A549 (cell line): ENCODE measurements at regions not wholly inside any gene's neighbourhood (a gene's known extent, or its start where the extent isn't known, plus 50 kb on each side); places are given as distances from the start of the nearest gene placed in this dataset.
A peak's percentile ranks its signal among the peaks of the same experiment; 100 is the strongest.

Source experiments
- ATAC-seq, 2 experiments: fragments of 200-7000 bp in 1 of 2; fragments of >200 bp in 1 of 2; cut with Nextera tagmentation in 1 of 2; cut with Tn5 transposase in 1 of 2; 3 replicates each; pipeline versions ENCODE4 v1.8.0 to v1.9.1; 2018 to 2020; ENCODE audit warnings: mild to moderate bottlenecking in 1 of 2, moderate library complexity in 1 of 2
- CTCF ChIA-PET: fragments of 300-600 bp; sonication (Branson Sonifier 250); formaldehyde crosslinking; extraction: SDS; loops from one replicate; lab custom pipeline; 2021; ENCODE audit warnings: antibody characterized with exemption, inconsistent platforms; lab: Yijun Ruan, JAX
- POLR2A ChIA-PET: fragments of 350-600 bp; formaldehyde crosslinking; extraction: SDS; loops from one replicate; lab custom pipeline; 2021; ENCODE audit warnings: antibody characterized with exemption, inconsistent platforms; lab: Yijun Ruan, JAX
- DNase-seq, 2 experiments: peaks; one replicate each; pipeline versions ENCODE4 v3.0.0 to v3.0.0-alpha.2; 2011 to 2016; ENCODE audit warnings: low read depth in 1 of 2, low spot score in 1 of 2
- FAIRE-seq: peaks from 2 replicates; lab custom pipeline; 2011; peaks lifted over from hg19 to GRCh38; lab: Jason Lieb, UNC
- H3K27ac ChIP-seq, 2 experiments: fragments of >200 bp; sonication (Bioruptor Twin); formaldehyde crosslinking; 3 replicates each; pipeline ENCODE4 v1.5.1; 2016 to 2017
- H3K4me1 ChIP-seq: fragments of >200 bp; sonication (Bioruptor Twin); formaldehyde crosslinking; 3 replicates; pipeline ENCODE4 v1.6.1; 2016
- H3K4me2 ChIP-seq: fragments of >200 bp; sonication (Bioruptor Twin); formaldehyde crosslinking; 3 replicates; pipeline ENCODE4 v1.6.1; 2016
- H3K4me3 ChIP-seq: fragments of >200 bp; sonication (Bioruptor Twin); formaldehyde crosslinking; 3 replicates; pipeline ENCODE4 v1.5.1; 2016
- H3K9me3 ChIP-seq: fragments of >200 bp; sonication (Bioruptor Twin); formaldehyde crosslinking; 3 replicates; pipeline ENCODE4 v1.6.1; 2016
- CEBPB ChIP-seq, 2 experiments: fragments of >200 bp in 1 of 2; sonication (Bioruptor Twin) in 1 of 2; formaldehyde crosslinking in 1 of 2; IDR thresholded peaks; 2 replicates each; pipeline ENCODE4 v1.6.1; 2012 to 2016
- CHD4 ChIP-seq: fragments of 200-600 bp; sonication (generic); IDR thresholded peaks from 2 replicates; pipeline ENCODE4 v1.6.1; 2016; ENCODE audit warnings: antibody characterized with exemption, mild to moderate bottlenecking, borderline replicate concordance
- E2F6 ChIP-seq: IDR thresholded peaks from 2 replicates; pipeline ENCODE4 v1.6.1; 2012; ENCODE audit warnings: low read depth, borderline replicate concordance
- EHMT2 ChIP-seq: fragments of 200-600 bp; sonication (generic); IDR thresholded peaks from 2 replicates; pipeline ENCODE4 v1.6.1; 2016; ENCODE audit warnings: antibody characterized with exemption, low read depth, mild to moderate bottlenecking, moderate library complexity
- HDAC2 ChIP-seq: fragments of 200-600 bp; sonication (generic); IDR thresholded peaks from 2 replicates; pipeline ENCODE4 v1.6.1; 2016
- HOXB13 ChIP-seq: fragments of 250-450 bp; sonication (Bioruptor Pico); IDR thresholded peaks from 2 replicates; pipeline ENCODE4 v1.5.0; 2020; ENCODE audit warnings: low read depth, mild to moderate bottlenecking, moderate library complexity
- JUN ChIP-seq, 2 experiments: fragments of >200 bp; sonication (Bioruptor Twin); formaldehyde crosslinking; IDR thresholded peaks; 2 replicates in 1 of 2; 3 replicates in 1 of 2; pipeline ENCODE4 v1.6.1; 2016 to 2017
- JUNB ChIP-seq: fragments of >200 bp; sonication (Bioruptor Twin); formaldehyde crosslinking; IDR thresholded peaks from 2 replicates; pipeline ENCODE4 v1.6.1; 2016
- KDM5A ChIP-seq: fragments of 200-600 bp; sonication (generic); IDR thresholded peaks from 2 replicates; pipeline ENCODE4 v1.6.1; 2016; ENCODE audit warnings: antibody characterized with exemption, mild to moderate bottlenecking
- MAFK ChIP-seq: fragments of 450-650 bp; IDR thresholded peaks from 2 replicates; pipeline ENCODE4 v1.6.1; 2014; ENCODE audit not compliant: partially characterized antibody
- MAX ChIP-seq: IDR thresholded peaks from 2 replicates; pipeline ENCODE4 v1.6.1; 2012
- POLR2AphosphoS2 ChIP-seq: conservative IDR thresholded peaks from 2 replicates; pipeline ENCODE4 v1.6.1; 2012; ENCODE audit warnings: low read length, improper control_type of control experiment, inconsistent platforms
- REST ChIP-seq: fragments of 200-600 bp; sonication (generic); IDR thresholded peaks from 2 replicates; pipeline ENCODE4 v1.6.1; 2016; ENCODE audit warnings: antibody characterized with exemption, mild to moderate bottlenecking, moderate library complexity
- RFX5 ChIP-seq: fragments of 450-650 bp; IDR thresholded peaks from 2 replicates; pipeline ENCODE4 v1.7.1; 2014; ENCODE audit warnings: antibody characterized with exemption, mild to moderate bottlenecking, moderate library complexity
- TFCP2L1 ChIP-seq: fragments of 250-450 bp; sonication (Bioruptor Pico); IDR thresholded peaks from 2 replicates; pipeline ENCODE4 v1.5.0; 2021; ENCODE audit warnings: mild to moderate bottlenecking
- USF2 ChIP-seq: fragments of 450-650 bp; IDR thresholded peaks from 2 replicates; pipeline ENCODE4 v1.6.1; 2014; ENCODE audit warnings: antibody characterized with exemption
- ZC3H11A ChIP-seq: fragments of 450-650 bp; IDR thresholded peaks from 2 replicates; pipeline ENCODE4 v1.6.1; 2014; ENCODE audit warnings: antibody characterized with exemption, mild to moderate bottlenecking
- ZNF302 ChIP-seq: fragments of 250-450 bp; sonication (Bioruptor Pico); IDR thresholded peaks from 2 replicates; pipeline ENCODE4 v1.9.0; 2021; ENCODE audit warnings: inconsistent platforms, mild to moderate bottlenecking, moderate library complexity
- ZSCAN20 ChIP-seq: fragments of 250-450 bp; sonication (Bioruptor Pico); IDR thresholded peaks from 2 replicates; pipeline ENCODE4 v1.8.0; 2022; ENCODE audit warnings: mild to moderate bottlenecking, moderate library complexity
- WGBS: methylation state at CpG from one replicate; pipeline ENCODE4 v1.1.6; 2017; ENCODE audit errors: missing lambda C conversion rate; 5-methylcytosine and 5-hydroxymethylcytosine counted together
- TF ChIP-seq, protein P1 (sequence below): fragments of >200 bp; sonication (Bioruptor Twin); formaldehyde crosslinking; IDR thresholded peaks from 3 replicates; pipeline ENCODE4 v1.6.1; 2016
- TF ChIP-seq, protein P2 (sequence below): IDR thresholded peaks from 2 replicates; pipeline ENCODE4 v1.6.1; 2012

DNA sequence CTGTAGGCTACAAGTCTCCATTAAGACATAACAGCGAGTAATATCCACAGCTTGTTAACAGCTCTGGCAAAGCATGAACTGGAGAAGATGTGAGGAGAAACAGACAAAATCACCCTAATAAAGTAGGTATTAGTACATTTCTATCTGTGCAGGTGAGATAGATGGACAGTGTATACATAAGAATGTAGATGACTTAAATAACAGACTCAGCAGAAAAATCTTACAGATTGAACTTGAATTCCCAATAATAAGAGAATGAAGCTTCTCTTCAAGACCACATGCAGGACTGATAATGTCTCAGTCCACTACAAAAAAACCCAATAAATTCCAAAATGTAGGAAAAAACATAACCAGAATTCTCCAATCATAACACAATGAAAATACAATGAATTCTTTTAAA lies 153.0 kb downstream of the IRX2 start:
- no peak overlapping the region for H3K27ac ChIP-seq
- DNase-seq: no peak
- no peaks in the 10 kb centered on the region for H3K9me3 ChIP-seq
- H3K4me1 ChIP-seq: no peaks in the 10 kb centered on the region
- CTCF ChIA-PET: interaction anchor here (1.1 kb wide), 1 partner anchor 22 kb away, joined by 3 read pairs; no protein-coding TSS in a partner anchor
- ATAC-seq: no peak
- no peak for FAIRE-seq
- POLR2A ChIA-PET: no interaction called here
- no peak overlapping the region for H3K4me2 ChIP-seq
- WGBS: 83% methylated on average over 1 of the region's 1 CpG
- TF ChIP-seq, protein P1, sequence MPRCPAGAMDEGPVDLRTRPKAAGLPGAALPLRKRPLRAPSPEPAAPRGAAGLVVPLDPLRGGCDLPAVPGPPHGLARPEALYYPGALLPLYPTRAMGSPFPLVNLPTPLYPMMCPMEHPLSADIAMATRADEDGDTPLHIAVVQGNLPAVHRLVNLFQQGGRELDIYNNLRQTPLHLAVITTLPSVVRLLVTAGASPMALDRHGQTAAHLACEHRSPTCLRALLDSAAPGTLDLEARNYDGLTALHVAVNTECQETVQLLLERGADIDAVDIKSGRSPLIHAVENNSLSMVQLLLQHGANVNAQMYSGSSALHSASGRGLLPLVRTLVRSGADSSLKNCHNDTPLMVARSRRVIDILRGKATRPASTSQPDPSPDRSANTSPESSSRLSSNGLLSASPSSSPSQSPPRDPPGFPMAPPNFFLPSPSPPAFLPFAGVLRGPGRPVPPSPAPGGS: no peak
- TF ChIP-seq USF2 (no peak), MAFK (peak; percentile 38), CEBPB (IDR thresholded peaks at IDR 0.05) (no peak), TFCP2L1 (no peak), ZC3H11A (no peak)
- H3K4me3 ChIP-seq: no peak overlapping the region

DNA sequence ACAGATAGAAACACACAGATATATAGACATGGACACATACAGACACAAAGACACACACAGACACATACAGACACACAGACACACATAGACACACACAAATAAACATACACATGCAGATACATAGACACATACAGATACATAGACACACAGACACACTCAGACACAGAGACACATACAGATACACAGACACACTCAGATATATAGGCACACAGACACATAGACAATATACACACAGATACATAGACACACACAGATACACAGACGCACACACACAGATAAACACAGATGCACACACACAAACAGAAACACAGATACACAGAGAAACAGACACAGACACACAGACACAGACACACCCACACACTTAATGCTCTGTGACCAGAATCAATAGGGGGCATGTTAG lies 156.8 kb downstream of the IRX2 start:
- H3K4me1 ChIP-seq: no peaks in the 10 kb centered on the region
- TF ChIP-seq EHMT2 (no peak), E2F6 (no peak), HOXB13 (CRISPR knock-in tag) (no peak), POLR2AphosphoS2 (no peak), MAFK (no peak), KDM5A (no peak), MAX (no peak), RFX5 (no peak), ZSCAN20 (no peak), ZNF302 (CRISPR knock-in tag) (no peak), CHD4 (no peak), HDAC2 (no peak), REST (no peak), JUNB (no peak), JUN (IDR thresholded peaks at IDR 0.05) (no peak)
- TF ChIP-seq, protein P2, sequence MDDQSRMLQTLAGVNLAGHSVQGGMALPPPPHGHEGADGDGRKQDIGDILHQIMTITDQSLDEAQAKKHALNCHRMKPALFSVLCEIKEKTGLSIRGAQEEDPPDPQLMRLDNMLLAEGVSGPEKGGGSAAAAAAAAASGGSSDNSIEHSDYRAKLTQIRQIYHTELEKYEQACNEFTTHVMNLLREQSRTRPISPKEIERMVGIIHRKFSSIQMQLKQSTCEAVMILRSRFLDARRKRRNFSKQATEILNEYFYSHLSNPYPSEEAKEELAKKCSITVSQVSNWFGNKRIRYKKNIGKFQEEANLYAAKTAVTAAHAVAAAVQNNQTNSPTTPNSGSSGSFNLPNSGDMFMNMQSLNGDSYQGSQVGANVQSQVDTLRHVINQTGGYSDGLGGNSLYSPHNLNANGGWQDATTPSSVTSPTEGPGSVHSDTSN: no peak
- TF ChIP-seq, protein P1: no peak
- no peak overlapping the region for H3K27ac ChIP-seq
- 59% methylated on average over 1 of the region's 1 CpG for WGBS
- H3K4me2 ChIP-seq: no peak overlapping the region
- CTCF ChIA-PET: no interaction called here
- POLR2A ChIA-PET: no interaction called here
- FAIRE-seq (no peak), ATAC-seq (no peak), DNase-seq (no peak)
- no peak overlapping the region for H3K4me3 ChIP-seq
- no peaks in the 10 kb centered on the region for H3K9me3 ChIP-seq
